WTC11 (cell line): ENCODE measurements at regions not wholly inside any gene's neighbourhood (a gene's known extent, or its start where the extent isn't known, plus 50 kb on each side); places are given as distances from the start of the nearest gene placed in this dataset.

Experiments used
- ATAC-seq: fragments of 200-7000 bp; cut with Tn5 transposase; 2 replicates; pipeline ENCODE4 v1.10.0; 2021; ENCODE audit warnings: mild to moderate bottlenecking, moderate library complexity
- CTCF ChIA-PET: fragments of 300-600 bp; sonication (Branson Sonifier 250); formaldehyde crosslinking; loops from one replicate; lab custom pipeline; 2021; ENCODE audit warnings: antibody characterized with exemption; lab: Charles Lee
- POLR2A ChIA-PET: fragments of 350-600 bp; sonication (Branson Sonifier 250); formaldehyde crosslinking; loops from one replicate; lab custom pipeline; 2021; ENCODE audit warnings: antibody characterized with exemption; lab: Charles Lee
- DNase-seq: peaks from one replicate; pipeline ENCODE4 v3.0.0; 2021; ENCODE audit warnings: low spot score
- H3K27ac Mint-ChIP-seq: 2 replicates; pipeline ENCODE4 v1.8.0; 2021; ENCODE audit warnings: mixed read lengths
- H3K27me3 Mint-ChIP-seq: 2 replicates; pipeline ENCODE4 v1.8.0; 2021; ENCODE audit warnings: low read depth, mild to moderate bottlenecking, moderate library complexity, mixed read lengths
- H3K36me3 Mint-ChIP-seq: 2 replicates; pipeline ENCODE4 v1.8.0; 2021; ENCODE audit warnings: mixed read lengths
- H3K4me1 Mint-ChIP-seq: 2 replicates; pipeline ENCODE4 v1.8.0; 2022; ENCODE audit warnings: mixed read lengths
- H3K4me3 Mint-ChIP-seq: 2 replicates; pipeline ENCODE4 v1.8.0; 2021; ENCODE audit warnings: mild to moderate bottlenecking, moderate library complexity, mixed read lengths
- H3K9me3 Mint-ChIP-seq: 2 replicates; pipeline ENCODE4 v1.8.0; 2021; ENCODE audit warnings: mixed read lengths
- AR ChIP-seq: fragments of 250-450 bp; sonication (Bioruptor Pico); IDR thresholded peaks from 2 replicates; pipeline ENCODE4 v1.9.0; 2021; ENCODE audit warnings: mild to moderate bottlenecking
- CTCF ChIP-seq: fragments of 200-600 bp; IDR thresholded peaks from 2 replicates; pipeline ENCODE4 v1.8.0; 2022; ENCODE audit warnings: antibody characterized with exemption
- FOXJ3 ChIP-seq: sonication (generic); formaldehyde crosslinking; IDR thresholded peaks from 2 replicates; pipeline ENCODE4 v1.9.0; 2021; ENCODE audit warnings: missing genetic modification reagents, mild to moderate bottlenecking, borderline replicate concordance
- GABPB1 ChIP-seq: sonication (generic); formaldehyde crosslinking; IDR thresholded peaks from 2 replicates; pipeline ENCODE4 v1.8.1; 2023; ENCODE audit warnings: mild to moderate bottlenecking, missing genetic modification reagents
- GRHL2 ChIP-seq: fragments of 250-450 bp; sonication (Bioruptor Pico); IDR thresholded peaks from 2 replicates; pipeline ENCODE4 v1.8.0; 2022; ENCODE audit warnings: mild to moderate bottlenecking, moderate library complexity; ENCODE audit not compliant: insufficient replicate concordance, severe bottlenecking
- MYBL2 ChIP-seq: sonication (generic); formaldehyde crosslinking; IDR thresholded peaks from 2 replicates; pipeline ENCODE4 v1.8.1; 2023; ENCODE audit warnings: mild to moderate bottlenecking, moderate library complexity, missing genetic modification reagents
- NFATC4 ChIP-seq: fragments of 250-450 bp; sonication (Bioruptor Pico); IDR thresholded peaks from 2 replicates; pipeline ENCODE4 v1.9.0; 2021; ENCODE audit warnings: mild to moderate bottlenecking
- NFYB ChIP-seq: sonication (generic); formaldehyde crosslinking; conservative IDR thresholded peaks from 2 replicates; pipeline ENCODE4 v1.8.0; 2022; ENCODE audit warnings: low read depth, missing genetic modification reagents
- OVOL2 ChIP-seq: fragments of 250-450 bp; sonication (Bioruptor Pico); IDR thresholded peaks from 2 replicates; pipeline ENCODE4 v1.9.0; 2021; ENCODE audit warnings: mild to moderate bottlenecking, borderline replicate concordance
- RORB ChIP-seq: fragments of 250-450 bp; sonication (Bioruptor Pico); IDR thresholded peaks from 2 replicates; pipeline ENCODE4 v1.9.0; 2021; ENCODE audit warnings: mild to moderate bottlenecking
- TEAD1 ChIP-seq: sonication (generic); formaldehyde crosslinking; IDR thresholded peaks from 2 replicates; pipeline ENCODE4 v1.8.0; 2022; ENCODE audit warnings: mild to moderate bottlenecking, missing genetic modification reagents
- USF1 ChIP-seq: sonication (generic); formaldehyde crosslinking; IDR thresholded peaks from 2 replicates; pipeline ENCODE4 v1.8.0; 2022; ENCODE audit warnings: mild to moderate bottlenecking, missing genetic modification reagents
- ZBTB21 ChIP-seq: sonication (generic); formaldehyde crosslinking; IDR thresholded peaks from 2 replicates; pipeline ENCODE4 v1.8.1; 2023; ENCODE audit warnings: mild to moderate bottlenecking, missing genetic modification reagents, borderline replicate concordance
- ZNF281 ChIP-seq: sonication (generic); formaldehyde crosslinking; IDR thresholded peaks from 2 replicates; pipeline ENCODE4 v1.8.0; 2023; ENCODE audit warnings: mild to moderate bottlenecking, missing genetic modification reagents
- ZNF532 ChIP-seq: fragments of 250-450 bp; sonication (Bioruptor Pico); IDR thresholded peaks from 2 replicates; pipeline ENCODE4 v1.9.0; 2021; ENCODE audit warnings: mild to moderate bottlenecking, borderline replicate concordance

GRCh38 chr10:10824591-10825148 lies 193.0 kb upstream of the CELF2 start:
- no peak for ATAC-seq
- no peak for TF ChIP-seq ZBTB21
- no peak for TF ChIP-seq CTCF
- Mint-ChIP-seq H3K27ac (no peak overlapping the region), H3K4me1 (peaks cover 15% of the 10 kb centered on the region), H3K4me3 (no peak overlapping the region), H3K9me3 (peaks cover 15% of the 10 kb centered on the region), H3K36me3 (peaks cover 11% of the 10 kb centered on the region), H3K27me3 (no peaks in the 10 kb centered on the region)
- ChIA-PET POLR2A (no interaction called here), CTCF (no interaction called here)
- no peak for DNase-seq

- Mint-ChIP-seq H3K9me3 (peaks cover under 1% of the 10 kb centered on the region; the same call in 1 of the 2 replicates), H3K27ac (no peak overlapping the region), H3K36me3 (no peaks in the 10 kb centered on the region), H3K4me1 (peaks cover 15% of the 10 kb centered on the region), H3K4me3 (no peak overlapping the region), H3K27me3 (no peaks in the 10 kb centered on the region)
- POLR2A ChIA-PET = no interaction called here
- ATAC-seq = no peak
- DNase-seq = no peak
- CTCF ChIA-PET = no interaction called here
- TF ChIP-seq OVOL2 (no peak), NFYB (CRISPR knock-in tag) (no peak), RORB (CRISPR knock-in tag) (no peak), CTCF (no peak), FOXJ3 (CRISPR knock-in tag) (no peak), ZNF532 (no peak), MYBL2 (CRISPR knock-in tag) (no peak), AR (CRISPR knock-in tag) (no peak), GABPB1 (CRISPR knock-in tag) (no peak), NFATC4 (CRISPR knock-in tag) (no peak), USF1 (CRISPR knock-in tag) (no peak), ZNF281 (CRISPR knock-in tag) (no peak), GRHL2 (no peak), TEAD1 (CRISPR knock-in tag) (no peak)
Observed at GRCh38 chr10:10826125-10826524, 191.5 kb upstream of the CELF2 start.
